DOHH2 (cell line): ENCODE measurements at regions not wholly inside any gene's neighbourhood (a gene's known extent, or its start where the extent isn't known, plus 50 kb on each side); places are given as distances from the start of the nearest gene placed in this dataset.

ENCODE experiments used
- H3F3A ChIP-seq: fragments of 200-600 bp; sonication (generic), shearing (Covaris generic); 2 replicates; pipeline ENCODE4 v1.6.0; 2016; ENCODE audit warnings: antibody characterized with exemption, mild to moderate bottlenecking; ENCODE audit not compliant: control insufficient read depth, insufficient read depth
- H3K27ac ChIP-seq: fragments of 200-600 bp; sonication (generic); 2 replicates; pipeline ENCODE4 v1.5.1; 2014; ENCODE audit warnings: low read depth, mild to moderate bottlenecking, low read length, moderate library complexity
- H3K27me3 ChIP-seq: fragments of 200-600 bp; sonication (generic); 2 replicates; pipeline ENCODE4 v1.6.1; 2014; ENCODE audit warnings: mild to moderate bottlenecking, low read length, mixed read lengths; ENCODE audit not compliant: control insufficient read depth
- H3K36me3 ChIP-seq: fragments of 200-600 bp; sonication (generic); 2 replicates; pipeline ENCODE4 v1.6.1; 2014; ENCODE audit warnings: mild to moderate bottlenecking, low read length, moderate library complexity, mixed read lengths; ENCODE audit not compliant: control insufficient read depth
- H3K4me1 ChIP-seq: fragments of 200-600 bp; sonication (generic); 2 replicates; pipeline ENCODE4 v1.6.1; 2014; ENCODE audit warnings: mild to moderate bottlenecking, low read length, mixed read lengths; ENCODE audit not compliant: control insufficient read depth
- H3K4me2 ChIP-seq: fragments of 200-600 bp; sonication (generic); 2 replicates; pipeline ENCODE4 v1.6.0; 2014; ENCODE audit warnings: mild to moderate bottlenecking, low read length, moderate library complexity
- H3K4me3 ChIP-seq: fragments of 200-600 bp; sonication (generic); 2 replicates; pipeline ENCODE4 v1.5.1; 2014; ENCODE audit warnings: mild to moderate bottlenecking, low read length, mixed read lengths
- H3K79me2 ChIP-seq: fragments of 200-600 bp; sonication (generic); 2 replicates; pipeline ENCODE4 v1.6.1; 2014; ENCODE audit warnings: mild to moderate bottlenecking, low read length, mixed read lengths; ENCODE audit not compliant: control insufficient read depth
- H3K9me2 ChIP-seq: fragments of 200-600 bp; sonication (generic); replicated peaks from 2 replicates; pipeline ENCODE4 v1.6.1; 2014; ENCODE audit warnings: mild to moderate bottlenecking, low read length, mixed read lengths; ENCODE audit not compliant: control insufficient read depth
- H3K9me3 ChIP-seq: fragments of 200-600 bp; sonication (generic); 2 replicates; pipeline ENCODE4 v1.6.1; 2014; ENCODE audit warnings: antibody characterized with exemption, low read length, mixed read lengths; ENCODE audit not compliant: control insufficient read depth, insufficient read depth
- H4K20me1 ChIP-seq: fragments of 200-600 bp; sonication (generic); 2 replicates; pipeline ENCODE4 v1.6.0; 2014; ENCODE audit warnings: low read depth, mild to moderate bottlenecking, antibody characterized with exemption, low read length, moderate library complexity; ENCODE audit not compliant: control insufficient read depth, insufficient read depth
- EZH2phosphoT487 ChIP-seq: fragments of 200-600 bp; sonication (generic); IDR thresholded peaks from 2 replicates; pipeline ENCODE4 v1.6.1; 2017; ENCODE audit warnings: borderline replicate concordance, mild to moderate bottlenecking, antibody characterized with exemption, low read length, moderate library complexity, mixed read lengths
- TF ChIP-seq, protein P1 (sequence below): fragments of 200-600 bp; sonication (generic); IDR thresholded peaks from one replicate; pipeline ENCODE4 v1.5.1; 2014; ENCODE audit warnings: antibody characterized with exemption, mild to moderate bottlenecking, low read depth, low read length; ENCODE audit not compliant: poor library complexity, severe bottlenecking

DNA sequence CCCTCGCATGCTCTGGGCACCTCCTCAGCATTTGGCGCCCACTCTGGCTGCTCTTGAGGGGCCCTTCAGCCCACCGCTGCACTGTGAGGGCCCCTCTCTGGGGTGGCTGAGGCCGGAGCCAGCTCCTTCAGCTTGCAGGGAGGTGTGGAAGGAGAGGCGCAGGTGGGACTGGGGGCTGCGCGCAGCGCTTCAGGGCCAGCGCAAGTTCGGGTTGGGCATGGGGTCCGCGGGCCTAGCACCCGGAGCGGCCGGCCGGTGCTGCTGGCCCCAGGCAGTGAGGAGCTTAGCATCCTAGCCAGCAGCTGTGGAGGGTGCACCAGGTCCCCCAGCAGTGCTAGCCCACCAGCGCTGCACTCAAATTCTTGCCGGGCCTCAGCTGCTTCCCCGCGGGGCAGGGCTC lies 305.6 kb upstream of the ANKRD30A start:
- Histone ChIP-seq H3K4me3 (no peak overlapping the region), H3K79me2 (no peaks in the 10 kb centered on the region), H4K20me1 (no peaks in the 10 kb centered on the region), H3K27ac (no peak overlapping the region), H3K4me1 (no peaks in the 10 kb centered on the region), H3K36me3 (no peaks in the 10 kb centered on the region), H3K27me3 (no peaks in the 10 kb centered on the region), H3K9me2 (no peaks in the 10 kb centered on the region), H3K9me3 (no peaks in the 10 kb centered on the region), H3K4me2 (no peak overlapping the region), H3F3A (no peaks in the 10 kb centered on the region)
- TF ChIP-seq EZH2phosphoT487 = no peak
- TF ChIP-seq, protein P1, sequence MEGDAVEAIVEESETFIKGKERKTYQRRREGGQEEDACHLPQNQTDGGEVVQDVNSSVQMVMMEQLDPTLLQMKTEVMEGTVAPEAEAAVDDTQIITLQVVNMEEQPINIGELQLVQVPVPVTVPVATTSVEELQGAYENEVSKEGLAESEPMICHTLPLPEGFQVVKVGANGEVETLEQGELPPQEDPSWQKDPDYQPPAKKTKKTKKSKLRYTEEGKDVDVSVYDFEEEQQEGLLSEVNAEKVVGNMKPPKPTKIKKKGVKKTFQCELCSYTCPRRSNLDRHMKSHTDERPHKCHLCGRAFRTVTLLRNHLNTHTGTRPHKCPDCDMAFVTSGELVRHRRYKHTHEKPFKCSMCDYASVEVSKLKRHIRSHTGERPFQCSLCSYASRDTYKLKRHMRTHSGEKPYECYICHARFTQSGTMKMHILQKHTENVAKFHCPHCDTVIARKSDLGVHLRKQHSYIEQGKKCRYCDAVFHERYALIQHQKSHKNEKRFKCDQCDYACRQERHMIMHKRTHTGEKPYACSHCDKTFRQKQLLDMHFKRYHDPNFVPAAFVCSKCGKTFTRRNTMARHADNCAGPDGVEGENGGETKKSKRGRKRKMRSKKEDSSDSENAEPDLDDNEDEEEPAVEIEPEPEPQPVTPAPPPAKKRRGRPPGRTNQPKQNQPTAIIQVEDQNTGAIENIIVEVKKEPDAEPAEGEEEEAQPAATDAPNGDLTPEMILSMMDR = no peak

DNA sequence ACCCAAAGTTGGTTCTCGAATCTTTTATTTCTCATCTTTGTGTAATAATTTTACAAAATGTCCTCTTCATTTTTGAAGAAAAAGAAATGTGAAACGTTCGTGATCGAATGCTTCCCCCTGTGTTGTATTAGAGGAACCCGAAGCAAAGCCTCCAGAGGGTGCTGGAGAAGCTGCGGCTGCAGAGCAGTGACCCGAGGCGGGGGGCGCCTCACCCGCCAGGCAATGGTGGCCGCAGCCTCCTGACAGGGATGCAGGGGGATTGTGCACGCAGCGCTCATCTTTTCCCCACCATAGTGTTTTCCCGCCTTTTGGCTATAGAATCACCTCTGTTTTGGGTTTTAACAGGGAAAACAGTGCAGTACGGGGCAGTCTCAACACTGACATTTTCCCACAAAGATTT lies 307.5 kb upstream of the ANKRD30A start:
- Histone ChIP-seq H3K79me2 (no peaks in the 10 kb centered on the region), H3K9me3 (no peaks in the 10 kb centered on the region), H3K9me2 (no peaks in the 10 kb centered on the region), H3K4me3 (no peak overlapping the region), H3K27me3 (no peaks in the 10 kb centered on the region), H4K20me1 (no peaks in the 10 kb centered on the region), H3K4me1 (no peaks in the 10 kb centered on the region), H3K27ac (no peak overlapping the region), H3K36me3 (no peaks in the 10 kb centered on the region), H3K4me2 (no peak overlapping the region), H3F3A (no peaks in the 10 kb centered on the region)
- TF ChIP-seq EZH2phosphoT487 = no peak
- TF ChIP-seq, protein P1 = no peak

DNA sequence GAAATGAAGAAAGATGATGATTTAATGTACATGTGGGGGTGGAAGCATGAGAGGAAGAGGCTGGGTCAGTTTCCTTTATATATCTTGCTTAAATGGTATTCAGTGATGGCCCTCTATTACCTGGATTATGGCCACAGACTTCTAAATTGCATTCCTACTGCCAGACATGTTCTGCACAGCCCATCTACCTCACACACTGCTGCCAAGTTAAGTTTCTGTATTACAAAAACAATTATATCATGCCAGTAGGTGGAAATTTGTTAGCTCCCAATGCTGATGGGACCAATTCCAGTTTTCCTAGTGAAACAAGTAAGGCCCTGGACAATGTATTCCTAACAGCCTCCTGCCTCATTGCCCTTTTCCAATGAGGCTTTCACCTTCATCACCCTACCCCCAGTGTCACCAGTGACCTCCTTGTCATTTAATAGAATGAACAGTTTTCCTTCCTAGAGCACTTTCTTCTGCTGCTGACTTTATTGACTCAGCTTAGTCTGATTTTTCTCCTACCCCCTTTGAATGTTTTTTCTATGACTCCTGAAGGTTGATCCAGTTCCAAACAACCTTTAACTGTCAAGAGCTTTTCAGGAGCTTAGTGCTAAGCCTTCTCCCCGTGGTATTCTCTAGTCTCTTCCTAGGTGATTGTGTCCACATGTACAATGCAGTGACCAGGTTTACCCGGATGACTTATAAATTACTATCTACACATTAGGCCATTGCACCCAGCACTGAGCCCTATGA lies 316.6 kb upstream of the ANKRD30A start:
- no peak overlapping the region for H3K4me3 ChIP-seq
- H3F3A ChIP-seq = no peaks in the 10 kb centered on the region
- no peaks in the 10 kb centered on the region for H4K20me1 ChIP-seq
- no peaks in the 10 kb centered on the region for H3K9me3 ChIP-seq
- H3K79me2 ChIP-seq = no peaks in the 10 kb centered on the region
- H3K9me2 ChIP-seq = no peaks in the 10 kb centered on the region
- no peaks in the 10 kb centered on the region for H3K4me1 ChIP-seq
- H3K27ac ChIP-seq = no peak overlapping the region
- H3K4me2 ChIP-seq = no peak overlapping the region
- H3K36me3 ChIP-seq = no peaks in the 10 kb centered on the region
- TF ChIP-seq EZH2phosphoT487 = no peak
- TF ChIP-seq, protein P1 = no peak
- no peaks in the 10 kb centered on the region for H3K27me3 ChIP-seq

DNA sequence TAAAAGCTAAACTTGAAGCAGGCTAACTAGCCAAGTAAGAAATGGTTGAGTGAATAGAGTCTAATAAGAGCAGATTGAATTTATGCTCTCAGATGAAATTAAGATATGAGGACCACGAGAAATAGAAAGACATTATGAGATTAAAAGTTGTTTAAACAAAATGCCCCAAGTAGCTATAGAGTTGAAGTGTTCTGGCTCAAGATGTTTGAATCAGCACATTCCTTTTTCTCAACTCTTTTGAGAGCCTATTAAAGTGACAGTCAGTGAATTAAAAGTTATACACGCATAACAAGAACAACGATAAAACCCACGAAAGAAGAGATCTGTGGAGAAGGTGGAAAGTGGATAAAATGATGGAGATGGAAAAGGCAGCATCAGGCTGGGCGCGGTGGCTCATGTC lies 322.2 kb upstream of the ANKRD30A start:
- no peak overlapping the region for H3K27ac ChIP-seq
- no peaks in the 10 kb centered on the region for H3K36me3 ChIP-seq
- H3K9me2 ChIP-seq = no peaks in the 10 kb centered on the region
- H3K79me2 ChIP-seq = no peaks in the 10 kb centered on the region
- H3K4me2 ChIP-seq = no peak overlapping the region
- no peaks in the 10 kb centered on the region for H3K9me3 ChIP-seq
- no peaks in the 10 kb centered on the region for H4K20me1 ChIP-seq
- H3K4me3 ChIP-seq = no peak overlapping the region
- no peaks in the 10 kb centered on the region for H3K27me3 ChIP-seq
- H3K4me1 ChIP-seq = no peaks in the 10 kb centered on the region
- TF ChIP-seq, protein P1 = no peak
- no peak for TF ChIP-seq EZH2phosphoT487
- H3F3A ChIP-seq = no peaks in the 10 kb centered on the region
